Subcutaneous abdominal adipose tissue (tissue), 5 donors: ENCODE measurements at regions not wholly inside any gene's neighbourhood (a gene's known extent, or its start where the extent isn't known, plus 50 kb on each side); places are given as distances from the start of the nearest gene placed in this dataset.

Experiments used
- H3K27ac ChIP-seq: one replicate; pipeline ENCODE4 v1.7.0; 2013; ENCODE audit warnings: low read depth, mild to moderate bottlenecking, inconsistent platforms, low read length, moderate library complexity
- H3K27me3 ChIP-seq, 5 donors: one replicate each; pipeline ENCODE4 v1.7.0; 2013; ENCODE audit warnings: low read length in 5 of 5, inconsistent platforms in 1 of 5; ENCODE audit not compliant: control insufficient read depth in 5 of 5, insufficient read depth in 4 of 5
- H3K36me3 ChIP-seq, 5 donors: one replicate each; pipeline ENCODE4 v1.7.0; 2013; ENCODE audit warnings: low read length in 5 of 5; ENCODE audit not compliant: control insufficient read depth in 5 of 5, insufficient read depth in 5 of 5
- H3K4me1 ChIP-seq, 5 donors: one replicate each; pipeline ENCODE4 v1.7.0; 2013; ENCODE audit warnings: low read length in 5 of 5, mild to moderate bottlenecking in 3 of 5, moderate library complexity in 1 of 5; ENCODE audit not compliant: control insufficient read depth in 5 of 5, insufficient read depth in 5 of 5
- H3K4me3 ChIP-seq, 5 donors: one replicate each; pipeline ENCODE4 v1.7.0; 2013; ENCODE audit warnings: low read length in 5 of 5, low read depth in 1 of 5
- H3K9ac ChIP-seq, 5 donors: one replicate each; pipeline ENCODE4 v1.7.0; 2013; ENCODE audit warnings: low read length in 5 of 5, mild to moderate bottlenecking in 4 of 5, moderate library complexity in 3 of 5
- H3K9me3 ChIP-seq, 5 donors: one replicate each; pipeline ENCODE4 v1.7.0; 2013; ENCODE audit warnings: low read length in 5 of 5; ENCODE audit not compliant: control insufficient read depth in 5 of 5
- donor health status: healthy.
- donor health status: healthy.
- donor health status: healthy.
- donor health status: healthy.
- donor health status: healthy.

DNA sequence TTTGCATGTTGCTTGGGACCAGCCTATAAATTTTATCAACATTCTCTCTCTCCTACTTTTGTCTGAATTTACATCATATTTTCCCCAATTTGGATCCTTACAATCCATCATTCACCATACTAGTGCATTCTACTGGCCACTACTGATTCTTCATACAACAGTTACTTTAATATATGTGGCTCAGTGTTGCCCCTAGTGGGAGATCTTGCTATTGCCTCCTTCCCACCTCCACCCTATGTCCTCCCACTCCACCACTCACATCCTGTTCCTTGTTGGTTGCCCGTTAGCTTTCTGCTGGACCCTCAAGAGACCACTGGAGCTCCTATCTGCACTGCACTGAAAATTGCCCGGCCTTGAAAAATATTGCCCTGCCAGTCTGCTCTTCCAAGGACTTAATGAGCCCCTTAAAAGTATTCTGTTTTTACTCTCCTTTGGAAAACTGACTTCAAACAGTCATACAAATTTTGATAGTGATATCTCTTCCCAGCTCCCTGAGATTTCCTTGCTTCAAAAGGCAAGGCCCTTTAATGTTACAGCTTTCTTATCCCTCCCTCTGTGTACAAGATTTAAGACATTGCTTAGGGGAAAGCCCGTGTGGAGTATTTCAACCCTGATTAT is 243.2 kb upstream of the TMEM229A start:
- Histone ChIP-seq H3K9me3 (no peaks in the 10 kb centered on the region), H3K27me3 (no peaks in the 10 kb centered on the region), H3K36me3 (no peaks in the 10 kb centered on the region), H3K4me1 (no peaks in the 10 kb centered on the region), H3K4me3 (no peak overlapping the region), H3K9ac (no peak overlapping the region), H3K27ac (no peak overlapping the region)

DNA sequence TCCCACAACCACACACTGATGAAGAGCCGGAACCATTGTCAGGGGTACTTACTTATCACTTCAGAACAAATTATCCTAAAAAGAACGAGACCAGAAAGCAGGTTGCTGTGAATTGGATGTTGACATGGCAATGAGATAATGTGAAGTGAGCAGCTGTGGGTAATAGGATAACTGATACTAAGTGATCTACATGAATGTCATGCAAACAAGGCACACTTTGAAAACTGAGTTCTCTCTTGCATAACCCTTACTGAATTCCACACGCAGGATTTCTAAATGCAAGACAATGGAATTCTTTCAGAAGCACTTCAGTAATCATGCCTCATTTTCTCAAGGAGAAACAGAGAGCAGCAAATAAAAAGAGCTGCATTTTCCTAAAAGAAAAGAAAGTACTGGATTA is 242.5 kb upstream of the TMEM229A start:
- Histone ChIP-seq H3K27ac (no peak overlapping the region), H3K4me3 (no peak overlapping the region)

DNA sequence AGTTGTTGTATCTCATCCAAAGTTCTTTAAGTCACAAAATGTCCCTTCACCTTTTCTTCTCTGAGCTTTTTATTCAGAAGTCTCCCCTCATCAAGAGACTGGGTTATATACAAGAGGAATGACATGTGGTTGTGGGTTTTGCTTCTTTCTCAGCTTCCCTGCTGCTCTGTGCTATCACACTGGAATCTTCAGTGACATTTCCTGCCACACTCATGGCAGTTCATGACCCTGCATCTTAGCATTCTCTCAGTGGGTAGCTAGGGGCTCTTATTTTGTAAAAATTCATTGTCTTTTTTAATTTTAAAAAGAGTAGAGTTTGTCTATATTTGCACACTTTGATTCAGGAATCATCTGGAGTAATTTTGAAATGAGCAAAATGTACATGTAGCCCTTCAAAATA is 236.9 kb upstream of the TMEM229A start:
- no peaks in the 10 kb centered on the region for H3K9me3 ChIP-seq
- H3K27me3 ChIP-seq = no peaks in the 10 kb centered on the region
- no peak overlapping the region for H3K4me3 ChIP-seq
- H3K36me3 ChIP-seq = no peaks in the 10 kb centered on the region
- no peaks in the 10 kb centered on the region for H3K4me1 ChIP-seq
- no peak overlapping the region for H3K9ac ChIP-seq
- no peak overlapping the region for H3K27ac ChIP-seq

More for the DNA sequence above, 242.5 kb upstream of the TMEM229A start:
- Histone ChIP-seq H3K36me3 (no peaks in the 10 kb centered on the region), H3K9ac (no peak overlapping the region), H3K9me3 (no peaks in the 10 kb centered on the region), H3K4me1 (no peaks in the 10 kb centered on the region), H3K27me3 (no peaks in the 10 kb centered on the region)

- H3K36me3 ChIP-seq = no peaks in the 10 kb centered on the region
- no peaks in the 10 kb centered on the region for H3K4me1 ChIP-seq
Measured at GRCh38 chr7:124267154-124267553, 234.3 kb upstream of the TMEM229A start.

GRCh38 chr7:124263232-124263827 is 230.5 kb upstream of the TMEM229A start:
- Histone ChIP-seq H3K27me3 (no peaks in the 10 kb centered on the region), H3K9me3 (peaks cover 0 to 2% (median 0%) of the 10 kb centered on the region in 5 donors), H3K4me1 (no peaks in the 10 kb centered on the region), H3K4me3 (no peak overlapping the region), H3K9ac (no peak overlapping the region), H3K27ac (no peak overlapping the region), H3K36me3 (no peaks in the 10 kb centered on the region)

More at GRCh38 chr7:124267154-124267553, 234.3 kb upstream of the TMEM229A start:
- H3K9me3 ChIP-seq = no peaks in the 10 kb centered on the region
- no peak overlapping the region for H3K27ac ChIP-seq
- no peak overlapping the region for H3K4me3 ChIP-seq
- H3K27me3 ChIP-seq = no peaks in the 10 kb centered on the region
- no peak overlapping the region for H3K9ac ChIP-seq

GRCh38 chr7:124261710-124262109 is 228.8 kb upstream of the TMEM229A start:
- H3K9ac ChIP-seq = no peak overlapping the region
- H3K4me3 ChIP-seq = no peak overlapping the region
- H3K9me3 ChIP-seq = peaks cover 0 to 2% (median 0%) of the 10 kb centered on the region in 5 donors

DNA sequence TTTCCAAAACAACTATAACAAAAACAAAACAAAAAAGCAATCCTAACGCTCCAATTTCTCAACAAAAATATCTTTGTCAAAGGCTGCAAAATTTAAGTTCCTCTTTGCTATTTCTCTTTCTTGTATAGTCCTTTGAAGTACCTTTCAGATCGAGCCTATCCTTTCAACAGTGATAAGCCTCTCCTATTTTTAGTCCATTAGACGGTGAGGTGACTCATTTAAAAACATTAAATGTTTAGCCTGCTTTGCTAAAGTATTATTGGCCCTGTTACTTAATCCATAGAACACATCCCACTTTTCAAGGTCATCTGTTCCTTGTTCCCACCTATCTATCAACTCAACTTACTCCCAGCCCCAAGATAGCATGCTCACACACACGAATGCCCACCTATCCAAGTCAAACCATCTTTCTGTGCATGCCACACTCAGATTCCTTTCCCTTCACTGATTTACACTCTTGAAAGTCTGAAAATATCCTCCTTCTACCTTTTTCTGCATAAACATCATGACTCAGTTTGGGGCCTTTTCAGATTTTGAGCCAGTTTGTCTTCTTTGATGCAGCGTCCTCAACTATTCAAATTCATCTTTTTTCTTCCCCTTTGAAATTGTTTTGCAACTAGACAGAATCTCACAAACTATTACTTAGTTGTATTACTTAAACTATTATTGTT is 224.9 kb upstream of the TMEM229A start:
- Histone ChIP-seq H3K36me3 (no peaks in the 10 kb centered on the region), H3K9ac (no peak overlapping the region), H3K4me1 (no peaks in the 10 kb centered on the region), H3K4me3 (no peak overlapping the region), H3K27me3 (no peaks in the 10 kb centered on the region), H3K27ac (no peak overlapping the region), H3K9me3 (peaks cover 0 to 2% (median 0%) of the 10 kb centered on the region in 5 donors)

More at GRCh38 chr7:124261710-124262109, 228.8 kb upstream of the TMEM229A start:
- no peaks in the 10 kb centered on the region for H3K36me3 ChIP-seq
- H3K27me3 ChIP-seq = no peaks in the 10 kb centered on the region
- H3K27ac ChIP-seq = no peak overlapping the region
- H3K4me1 ChIP-seq = no peaks in the 10 kb centered on the region

DNA sequence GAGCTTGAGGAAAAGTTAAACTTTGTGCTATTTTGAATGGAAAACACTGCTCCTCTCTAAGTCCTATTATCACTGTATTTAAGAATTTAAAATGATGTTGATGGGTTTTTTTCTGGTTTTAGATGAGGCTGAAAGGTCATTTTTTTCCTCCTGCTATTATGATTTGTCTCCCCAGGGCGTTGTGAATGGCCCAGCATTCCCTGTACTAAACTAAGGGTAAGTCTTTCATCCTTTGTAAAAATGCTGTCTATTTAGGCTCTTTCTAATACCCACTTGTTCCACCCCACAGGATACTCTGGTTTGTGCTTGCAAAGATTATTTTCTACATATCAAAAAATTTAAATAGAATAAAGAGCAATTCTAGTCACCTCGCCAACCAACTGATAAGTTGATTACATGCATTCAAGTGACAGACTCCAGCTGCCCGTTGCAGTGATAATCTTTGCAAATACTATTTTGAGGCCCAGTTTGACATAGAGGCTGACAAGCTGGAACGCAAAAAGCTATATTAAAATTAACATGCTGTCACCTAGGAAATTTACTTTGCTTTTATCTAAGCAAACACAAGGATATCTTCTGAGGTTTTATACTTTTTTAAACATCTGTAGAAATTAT is 222.3 kb upstream of the TMEM229A start:
- no peak overlapping the region for H3K9ac ChIP-seq
- peaks cover 0 to 2% (median 0%) of the 10 kb centered on the region in 5 donors for H3K9me3 ChIP-seq
- no peak overlapping the region for H3K27ac ChIP-seq
- H3K27me3 ChIP-seq = no peaks in the 10 kb centered on the region
- no peak overlapping the region for H3K4me3 ChIP-seq
- no peaks in the 10 kb centered on the region for H3K4me1 ChIP-seq
- no peaks in the 10 kb centered on the region for H3K36me3 ChIP-seq

DNA sequence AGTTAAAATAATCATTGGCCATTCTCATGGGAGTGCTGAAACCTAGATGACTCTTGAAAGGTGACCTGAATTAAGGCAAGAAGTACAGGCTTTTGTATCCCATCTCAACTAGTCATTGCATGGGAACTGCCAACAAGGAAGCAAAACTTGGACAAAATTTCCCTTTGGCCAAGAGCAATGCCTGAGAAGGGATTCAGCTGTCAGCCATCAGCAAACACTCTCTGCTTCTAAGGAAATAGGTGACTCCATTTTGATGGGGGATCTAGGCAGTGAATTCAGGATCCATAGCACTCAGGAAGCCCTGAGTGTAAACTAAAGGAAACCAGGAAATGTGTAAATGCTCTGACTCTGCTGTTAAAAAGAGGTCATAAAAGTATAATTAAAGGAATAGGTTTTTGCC is 221.5 kb upstream of the TMEM229A start:
- Histone ChIP-seq H3K9ac (no peak overlapping the region), H3K4me3 (no peak overlapping the region), H3K27me3 (no peaks in the 10 kb centered on the region), H3K9me3 (no peaks in the 10 kb centered on the region), H3K27ac (no peak overlapping the region), H3K36me3 (no peaks in the 10 kb centered on the region), H3K4me1 (no peaks in the 10 kb centered on the region)

DNA sequence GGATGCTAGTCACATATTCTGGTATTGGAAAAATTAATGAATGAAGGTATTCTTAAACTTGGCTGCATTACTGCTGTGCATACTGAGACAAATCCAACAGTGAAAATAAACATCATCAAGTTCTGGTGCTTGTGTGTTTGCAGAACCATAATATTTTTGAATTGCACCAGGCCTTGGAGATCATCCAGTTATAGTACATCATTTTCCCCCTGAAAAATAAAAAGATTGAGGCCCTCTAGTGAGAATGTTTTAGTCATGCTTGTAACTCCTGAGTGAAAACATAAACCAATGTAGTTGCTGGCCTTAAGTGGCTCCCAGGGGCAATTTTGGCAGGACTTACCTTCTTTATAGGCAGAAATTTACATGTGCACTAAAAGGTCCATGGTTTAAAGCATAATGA is 218.8 kb upstream of the TMEM229A start:
- H3K4me1 ChIP-seq = no peaks in the 10 kb centered on the region
- no peak overlapping the region for H3K9ac ChIP-seq
- no peaks in the 10 kb centered on the region for H3K36me3 ChIP-seq
- no peak overlapping the region for H3K27ac ChIP-seq
- no peaks in the 10 kb centered on the region for H3K27me3 ChIP-seq
- H3K9me3 ChIP-seq = peaks cover 0 to 5% (median 0%) of the 10 kb centered on the region in 5 donors
- H3K4me3 ChIP-seq = no peak overlapping the region
